Transverse colon (tissue), 4 donors: ENCODE measurements at regions not wholly inside any gene's neighbourhood (a gene's known extent, or its start where the extent isn't known, plus 50 kb on each side); places are given as distances from the start of the nearest gene placed in this dataset.

Experiments used
- DNase-seq: peaks from one replicate; pipeline ENCODE4 v3.0.0-alpha.2; 2019
- H3K27ac ChIP-seq, 4 donors: fragments of 200-600 bp; sonication (generic); 2 replicates each; pipeline ENCODE4 v1.5.1; 2016 to 2018; ENCODE audit warnings: inconsistent platforms in 4 of 4
- H3K27me3 ChIP-seq: fragments of 200-600 bp; sonication (generic); 2 replicates; pipeline ENCODE4 v1.5.1; 2017; ENCODE audit warnings: inconsistent platforms
- H3K36me3 ChIP-seq, 4 donors: fragments of 200-600 bp; sonication (generic); 2 replicates each; pipeline ENCODE4 v1.5.1; 2017 to 2019; ENCODE audit warnings: inconsistent platforms in 4 of 4
- H3K4me1 ChIP-seq, 4 donors: fragments of 200-600 bp; sonication (generic); 2 replicates each; pipeline ENCODE4 v1.5.1; 2017 to 2020; ENCODE audit warnings: inconsistent platforms in 4 of 4
- H3K4me3 ChIP-seq, 4 donors: fragments of 200-600 bp; sonication (generic); 1 replicate in 1 of 4; 2 replicates in 3 of 4; pipeline versions ENCODE4 v1.5.1 to v1.6.1; 2017 to 2019; ENCODE audit warnings: inconsistent platforms in 4 of 4
- H3K9me3 ChIP-seq, 2 donors: fragments of 200-600 bp; sonication (generic); 2 replicates each; pipeline ENCODE4 v1.5.1; 2017 to 2019; ENCODE audit warnings: inconsistent platforms in 2 of 2
- CTCF ChIP-seq, 5 experiments: fragments of 200-600 bp in 3 of 5; fragments of 450-650 bp in 2 of 5; sonication (generic) in 3 of 5; IDR thresholded peaks; 1 replicate in 2 of 5; 2 replicates in 3 of 5; pipeline ENCODE4 v1.5.1; 2016 to 2017; ENCODE audit warnings: antibody characterized with exemption in 5 of 5, inconsistent platforms in 3 of 5, mild to moderate bottlenecking in 2 of 5, moderate library complexity in 1 of 5
- EP300 ChIP-seq: sonication (generic); formaldehyde crosslinking; IDR thresholded peaks from one replicate; pipeline ENCODE4 v1.6.1; 2017; ENCODE audit warnings: antibody characterized with exemption, low read depth
- POLR2A ChIP-seq: fragments of 450-650 bp; IDR thresholded peaks from one replicate; pipeline ENCODE4 v1.6.1; 2016; ENCODE audit warnings: antibody characterized with exemption, mild to moderate bottlenecking, moderate library complexity
- POLR2AphosphoS5 ChIP-seq, 3 donors: sonication (generic); formaldehyde crosslinking; IDR thresholded peaks; one replicate each; pipeline ENCODE4 v1.6.1; 2016; ENCODE audit warnings: antibody characterized with exemption in 3 of 3
- WGBS, 2 donors: methylation state at CpG; one replicate each; pipeline ENCODE4 v1.1.5; 2018; ENCODE audit warnings: low coverage in 1 of 2; 5-methylcytosine and 5-hydroxymethylcytosine counted together
- in situ Hi-C, 4 donors: fragments of 200-750 bp; cut with MboI; loops; one replicate each; pipeline versions ENCODE4 v1.15.0 to v1.15.1; 2017; ENCODE audit warnings: low sequenced_read_pairs in 3 of 4, low pct_ligation_motif_present in 1 of 4, low pct_unique_long_range_greater_than_20kb in 1 of 4
- intact Hi-C: fragments of 100-400 bp; cut with DNase I; formaldehyde crosslinking; loops from one replicate; pipeline ENCODE4 v1.15.1; 2023; ENCODE audit warnings: low total_unique reads

GRCh38 chr13:106336668-106337067, 198.8 kb downstream of the EFNB2 start:
- H3K36me3 ChIP-seq = no peaks in the 10 kb centered on the region
- no peaks in the 10 kb centered on the region for H3K27me3 ChIP-seq
- intact Hi-C loops (no loop called here), in situ Hi-C loops (no loop called here)
- 92 to 96% methylated on average over 7 of the region's 7 CpGs for WGBS, 2 donors
- DNase-seq = no peak
- H3K9me3 ChIP-seq = peaks cover 10 to 13% of the 10 kb centered on the region in 2 donors
- no peak overlapping the region for H3K27ac ChIP-seq
- TF ChIP-seq POLR2AphosphoS5 (IDR thresholded peaks at IDR 0.05) (no peak), POLR2A (no peak)
- no peaks in the 10 kb centered on the region for H3K4me1 ChIP-seq
- H3K4me3 ChIP-seq = no peak overlapping the region

- peaks cover 0 to 12% (median 4%) of the 10 kb centered on the region in 4 donors for H3K4me1 ChIP-seq
- no peaks in the 10 kb centered on the region for H3K36me3 ChIP-seq
- no peaks in the 10 kb centered on the region for H3K27me3 ChIP-seq
- no peak for DNase-seq
- no peak overlapping the region for H3K4me3 ChIP-seq
- WGBS, 2 donors = 82 to 89% methylated on average over 3 to 4 of the region's 4 CpGs
- in situ Hi-C loops = no loop called here
- H3K27ac ChIP-seq = no peak overlapping the region
- intact Hi-C loops = no loop called here
- no peaks in the 10 kb centered on the region for H3K9me3 ChIP-seq
- TF ChIP-seq EP300 (no peak), POLR2A (no peak), POLR2AphosphoS5 (IDR thresholded peaks at IDR 0.05) (no peak), CTCF (IDR thresholded peaks at IDR 0.05) (no peak)
Observed at GRCh38 chr13:106332621-106333020, 202.8 kb downstream of the EFNB2 start.

- no peaks in the 10 kb centered on the region for H3K9me3 ChIP-seq
- WGBS, 2 donors = 88 to 93% methylated on average over 3 to 4 of the region's 4 CpGs
- no peak for DNase-seq
- peaks cover 0 to 12% (median 4%) of the 10 kb centered on the region in 4 donors for H3K4me1 ChIP-seq
- intact Hi-C loops (no loop called here), in situ Hi-C loops (no loop called here)
- H3K36me3 ChIP-seq = no peaks in the 10 kb centered on the region
- no peak overlapping the region for H3K27ac ChIP-seq
- H3K4me3 ChIP-seq = no peak overlapping the region
- TF ChIP-seq POLR2AphosphoS5 (IDR thresholded peaks at IDR 0.05) = no peak
- no peak for TF ChIP-seq CTCF (IDR thresholded peaks at IDR 0.05)
- TF ChIP-seq EP300 = no peak
- TF ChIP-seq POLR2A = no peak
- H3K27me3 ChIP-seq = no peaks in the 10 kb centered on the region
Observed at GRCh38 chr13:106331116-106331515, 204.3 kb downstream of the EFNB2 start.

- Histone ChIP-seq H3K9me3 (no peaks in the 10 kb centered on the region), H3K27me3 (no peaks in the 10 kb centered on the region), H3K4me1 (peaks cover 0 to 12% (median 4%) of the 10 kb centered on the region in 4 donors), H3K27ac (peak overlapping the region; percentile 57 to 70 (median 68)), H3K36me3 (no peaks in the 10 kb centered on the region), H3K4me3 (no peak overlapping the region)
- peak; percentile 62 for DNase-seq
- intact Hi-C loops = no loop called here
- in situ Hi-C loops = no loop called here
- TF ChIP-seq EP300 = no peak
- TF ChIP-seq POLR2AphosphoS5 (IDR thresholded peaks at IDR 0.05) = peak in 1 of 3 donors; percentile 31
- 38 to 42% methylated on average over 4 to 5 of the region's 5 CpGs for WGBS, 2 donors
Observed at GRCh38 chr13:106329941-106330340, 205.5 kb downstream of the EFNB2 start.

GRCh38 chr13:106326751-106327150, 208.7 kb downstream of the EFNB2 start:
- TF ChIP-seq EP300 (no peak), CTCF (IDR thresholded peaks at IDR 0.05) (no peak), POLR2A (no peak), POLR2AphosphoS5 (IDR thresholded peaks at IDR 0.05) (no peak)
- no peak overlapping the region for H3K4me3 ChIP-seq
- peaks cover 8 to 11% of the 10 kb centered on the region in 2 donors for H3K9me3 ChIP-seq
- no peak for DNase-seq
- H3K27ac ChIP-seq = no peak overlapping the region
- 86 to 91% methylated on average over 4 of the region's 4 CpGs for WGBS, 2 donors
- in situ Hi-C loops = no loop called here
- H3K36me3 ChIP-seq = no peaks in the 10 kb centered on the region
- intact Hi-C loops = no loop called here
- peaks cover 0 to 12% (median 4%) of the 10 kb centered on the region in 4 donors for H3K4me1 ChIP-seq
- no peaks in the 10 kb centered on the region for H3K27me3 ChIP-seq
